ENCODE measurements at regions not wholly inside any gene's neighbourhood (a gene's known extent, or its start where the extent isn't known, plus 50 kb on each side); places are given as distances from the start of the nearest gene placed in this dataset.

GRCh38 chr6:114995526-114995925, 652.7 kb upstream of the HS3ST5 start:
- Histone ChIP-seq H3K27me3 (replicated peaks; ENCODE audit: insufficient read depth, low read depth, low read length, poor library complexity) (no peaks in the 10 kb centered on the region), H3K9me3 (ENCODE audit: low read depth, low read length, poor library complexity, severe bottlenecking) (no peaks in the 10 kb centered on the region), H3K36me3 (ENCODE audit: insufficient read depth, low read length, poor library complexity, severe bottlenecking) (no peaks in the 10 kb centered on the region), H3K27ac (ENCODE audit: low read depth, low read length, poor library complexity, severe bottlenecking) (no peak overlapping the region), H3K4me1 (ENCODE audit: insufficient read depth, low read length, poor library complexity, severe bottlenecking) (no peaks in the 10 kb centered on the region), H3K4me3 (ENCODE audit: low read depth, low read length, poor library complexity, severe bottlenecking) (no peak overlapping the region)
- TF ChIP-seq, protein P1, sequence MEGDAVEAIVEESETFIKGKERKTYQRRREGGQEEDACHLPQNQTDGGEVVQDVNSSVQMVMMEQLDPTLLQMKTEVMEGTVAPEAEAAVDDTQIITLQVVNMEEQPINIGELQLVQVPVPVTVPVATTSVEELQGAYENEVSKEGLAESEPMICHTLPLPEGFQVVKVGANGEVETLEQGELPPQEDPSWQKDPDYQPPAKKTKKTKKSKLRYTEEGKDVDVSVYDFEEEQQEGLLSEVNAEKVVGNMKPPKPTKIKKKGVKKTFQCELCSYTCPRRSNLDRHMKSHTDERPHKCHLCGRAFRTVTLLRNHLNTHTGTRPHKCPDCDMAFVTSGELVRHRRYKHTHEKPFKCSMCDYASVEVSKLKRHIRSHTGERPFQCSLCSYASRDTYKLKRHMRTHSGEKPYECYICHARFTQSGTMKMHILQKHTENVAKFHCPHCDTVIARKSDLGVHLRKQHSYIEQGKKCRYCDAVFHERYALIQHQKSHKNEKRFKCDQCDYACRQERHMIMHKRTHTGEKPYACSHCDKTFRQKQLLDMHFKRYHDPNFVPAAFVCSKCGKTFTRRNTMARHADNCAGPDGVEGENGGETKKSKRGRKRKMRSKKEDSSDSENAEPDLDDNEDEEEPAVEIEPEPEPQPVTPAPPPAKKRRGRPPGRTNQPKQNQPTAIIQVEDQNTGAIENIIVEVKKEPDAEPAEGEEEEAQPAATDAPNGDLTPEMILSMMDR (conservative IDR thresholded peaks at IDR 0.05; ENCODE audit: low read depth, low read length) = no peak
- TF ChIP-seq EZH2 (IDR thresholded peaks at IDR 0.05; ENCODE audit: borderline replicate concordance, low read depth, low read length, poor library complexity, severe bottlenecking) = no peak
- intact Hi-C loops (cut with micrococcal nuclease; ENCODE audit: unreplicated experiment) = no loop called here
- no TSS peak for BruUV-seq (replicated peaks)
- ChIA-PET POLR2A (ENCODE audit: low non-redundant PET) (no interaction called here), CTCF (no interaction called here)
- no peak for DNase-seq (ENCODE audit: low spot score)

GRCh38 chr6:114989279-114989964, 646.6 kb upstream of the HS3ST5 start:
- H3K9me3 ChIP-seq (ENCODE audit: low read depth, low read length, poor library complexity, severe bottlenecking) = no peaks in the 10 kb centered on the region
- H3K36me3 ChIP-seq (ENCODE audit: insufficient read depth, low read length, poor library complexity, severe bottlenecking) = no peaks in the 10 kb centered on the region
- no TSS peak for BruUV-seq (replicated peaks)
- H3K27ac ChIP-seq (ENCODE audit: low read depth, low read length, poor library complexity, severe bottlenecking) = no peak overlapping the region
- intact Hi-C loops (cut with micrococcal nuclease; ENCODE audit: unreplicated experiment) = no loop called here
- no peaks in the 10 kb centered on the region for H3K4me1 ChIP-seq (ENCODE audit: insufficient read depth, low read length, poor library complexity, severe bottlenecking)
- DNase-seq (ENCODE audit: low spot score) = no peak
- POLR2A ChIA-PET (ENCODE audit: low non-redundant PET) = no interaction called here
- TF ChIP-seq EZH2 (IDR thresholded peaks at IDR 0.05; ENCODE audit: borderline replicate concordance, low read depth, low read length, poor library complexity, severe bottlenecking) = no peak
- TF ChIP-seq, protein P1 (conservative IDR thresholded peaks at IDR 0.05; ENCODE audit: low read depth, low read length) = no peak
- CTCF ChIA-PET = no interaction called here
- no peaks in the 10 kb centered on the region for H3K27me3 ChIP-seq (replicated peaks; ENCODE audit: insufficient read depth, low read depth, low read length, poor library complexity)
- no peak overlapping the region for H3K4me3 ChIP-seq (ENCODE audit: low read depth, low read length, poor library complexity, severe bottlenecking)

DNA sequence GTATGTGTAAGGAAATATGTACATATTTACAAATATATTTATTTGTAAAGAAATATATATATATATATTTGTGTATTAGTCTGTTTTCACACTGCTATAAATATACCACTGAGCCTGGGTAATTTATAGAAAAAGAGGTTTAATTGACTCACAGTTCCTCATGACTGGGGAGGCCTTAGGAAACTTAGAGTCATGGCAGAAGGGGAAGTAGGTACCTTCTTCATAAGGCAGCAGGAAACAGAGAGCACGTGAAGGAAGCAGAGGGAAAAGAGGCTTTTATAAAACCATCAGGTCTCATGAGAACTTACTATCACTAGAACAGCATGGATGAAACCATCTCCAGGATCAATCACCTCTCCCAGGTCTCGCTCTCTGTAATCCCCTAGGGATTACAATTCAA, 644.5 kb upstream of the HS3ST5 start:
- Histone ChIP-seq H3K27ac (ENCODE audit: low read depth, low read length, poor library complexity, severe bottlenecking) (no peak overlapping the region), H3K36me3 (ENCODE audit: insufficient read depth, low read length, poor library complexity, severe bottlenecking) (no peaks in the 10 kb centered on the region), H3K9me3 (ENCODE audit: low read depth, low read length, poor library complexity, severe bottlenecking) (no peaks in the 10 kb centered on the region), H3K4me3 (ENCODE audit: low read depth, low read length, poor library complexity, severe bottlenecking) (no peak overlapping the region), H3K4me1 (ENCODE audit: insufficient read depth, low read length, poor library complexity, severe bottlenecking) (no peaks in the 10 kb centered on the region), H3K27me3 (replicated peaks; ENCODE audit: insufficient read depth, low read depth, low read length, poor library complexity) (no peaks in the 10 kb centered on the region)
- no peak for DNase-seq (ENCODE audit: low spot score)
- no peak for TF ChIP-seq EZH2 (IDR thresholded peaks at IDR 0.05; ENCODE audit: borderline replicate concordance, low read depth, low read length, poor library complexity, severe bottlenecking)
- TF ChIP-seq, protein P1 (conservative IDR thresholded peaks at IDR 0.05; ENCODE audit: low read depth, low read length) = no peak
- ChIA-PET CTCF (no interaction called here), POLR2A (ENCODE audit: low non-redundant PET) (no interaction called here)
- no TSS peak for BruUV-seq (replicated peaks)
- intact Hi-C loops (cut with micrococcal nuclease; ENCODE audit: unreplicated experiment) = no loop called here

Measured in A673 (cell line).